ENCODE measurements at regions not wholly inside any gene's neighbourhood (a gene's known extent, or its start where the extent isn't known, plus 50 kb on each side); places are given as distances from the start of the nearest gene placed in this dataset.

GRCh38 chr6:66838764-66839163, 1131.7 kb upstream of the EYS start:
- DNase-seq (ENCODE audit: extremely low read depth in 1 of 4, low spot score in 3 of 4), result no peak
- Histone ChIP-seq H3K4me3 (no peak overlapping the region), H3K27ac (ENCODE audit: extremely low read depth, low read depth, low read length) (no peak overlapping the region), H3K36me3 (ENCODE audit: control insufficient read depth, insufficient read depth, low read length) (no peaks in the 10 kb centered on the region), H3K9me3 (replicated peaks; ENCODE audit: control insufficient read depth, insufficient read depth, low read depth, low read length) (no peaks in the 10 kb centered on the region), H4K20me1 (replicated peaks; ENCODE audit: control insufficient read depth, insufficient read depth, low read length) (no peaks in the 10 kb centered on the region), H3K4me1 (replicated peaks in 1 of 2; ENCODE audit: control insufficient read depth in 2 of 2, insufficient read depth in 2 of 2, low read length in 2 of 2) (no peaks in the 10 kb centered on the region), H3K9ac (ENCODE audit: insufficient read depth in 1 of 2, low read depth in 2 of 2, low read length in 2 of 2) (no peak overlapping the region), H2AFZ (ENCODE audit: low read depth, low read length) (no peak overlapping the region), H3K9me1 (ENCODE audit: control insufficient read depth, insufficient read depth, low read length) (no peaks in the 10 kb centered on the region), H3K4me2 (ENCODE audit: insufficient read depth, low read length) (no peak overlapping the region), H3K79me2 (ENCODE audit: control insufficient read depth, insufficient read depth, low read length) (no peaks in the 10 kb centered on the region), H3K27me3 (ENCODE audit: control insufficient read depth in 2 of 2, insufficient read depth in 2 of 2, low read length in 2 of 2) (no peaks in the 10 kb centered on the region)
- TF ChIP-seq CREB3 (tag; conservative IDR thresholded peaks at IDR 0.05; ENCODE audit: low read depth) (no peak), ZBTB7A (IDR thresholded peaks at IDR 0.05; ENCODE audit: borderline replicate concordance, control insufficient read depth, low read depth, low read length) (no peak), MTA3 (IDR thresholded peaks at IDR 0.05; ENCODE audit: borderline replicate concordance) (no peak)
- no TSS peak for BruUV-seq (replicated peaks)
- WGBS (ENCODE audit: insufficient coverage, low coverage, missing lambda C conversion rate), result 2% methylated on average over 5 of the region's 5 CpGs
- in situ Hi-C loops (cut with MboI), result no loop called here
- ChIA-PET POLR2A (no interaction called here), CTCF (ENCODE audit: low intra/inter-chr PET ratio) (no interaction called here)
- no peak for ATAC-seq
- intact Hi-C loops (cut with micrococcal nuclease), result no loop called here
- FAIRE-seq, result no peak

- no peaks in the 10 kb centered on the region for H3K4me1 ChIP-seq (replicated peaks in 1 of 2; ENCODE audit: control insufficient read depth in 2 of 2, insufficient read depth in 2 of 2, low read length in 2 of 2)
- H2AFZ ChIP-seq (ENCODE audit: low read depth, low read length), result no peak overlapping the region
- in situ Hi-C loops (cut with MboI), result no loop called here
- DNase-seq (ENCODE audit: extremely low read depth in 1 of 4, low spot score in 3 of 4) (no peak), FAIRE-seq (no peak), ATAC-seq (no peak)
- no peak overlapping the region for H3K4me2 ChIP-seq (ENCODE audit: insufficient read depth, low read length)
- intact Hi-C loops (cut with micrococcal nuclease), result no loop called here
- H3K27ac ChIP-seq (ENCODE audit: extremely low read depth, low read depth, low read length), result no peak overlapping the region
- no peak overlapping the region for H3K9ac ChIP-seq (ENCODE audit: insufficient read depth in 1 of 2, low read depth in 2 of 2, low read length in 2 of 2)
- no peaks in the 10 kb centered on the region for H3K9me3 ChIP-seq (replicated peaks; ENCODE audit: control insufficient read depth, insufficient read depth, low read depth, low read length)
- ChIA-PET CTCF (ENCODE audit: low intra/inter-chr PET ratio) (no interaction called here), POLR2A (no interaction called here)
- no peak for TF ChIP-seq SMAD4 (CRISPR knock-in tag; conservative IDR thresholded peaks at IDR 0.05)
- no peak for TF ChIP-seq FUS (optimal IDR thresholded peaks at IDR 0.05; ENCODE audit: low read depth, low read length)
- TF ChIP-seq MTA3 (IDR thresholded peaks at IDR 0.05; ENCODE audit: borderline replicate concordance), result no peak
- 7% methylated on average over 3 of the region's 3 CpGs for WGBS (ENCODE audit: insufficient coverage, low coverage, missing lambda C conversion rate)
- no peaks in the 10 kb centered on the region for H3K79me2 ChIP-seq (ENCODE audit: control insufficient read depth, insufficient read depth, low read length)
- no peaks in the 10 kb centered on the region for H4K20me1 ChIP-seq (replicated peaks; ENCODE audit: control insufficient read depth, insufficient read depth, low read length)
- no TSS peak for BruUV-seq (replicated peaks)
- no peaks in the 10 kb centered on the region for H3K36me3 ChIP-seq (ENCODE audit: control insufficient read depth, insufficient read depth, low read length)
- no peaks in the 10 kb centered on the region for H3K9me1 ChIP-seq (ENCODE audit: control insufficient read depth, insufficient read depth, low read length)
- H3K27me3 ChIP-seq (ENCODE audit: control insufficient read depth in 2 of 2, insufficient read depth in 2 of 2, low read length in 2 of 2), result no peaks in the 10 kb centered on the region
- no peak overlapping the region for H3K4me3 ChIP-seq
Measured at GRCh38 chr6:66825539-66825938, 1118.5 kb upstream of the EYS start.

Measured in K562 (cell line).